Naive thymus-derived CD4-positive, alpha-beta T cell (primary cell): ENCODE measurements at regions not wholly inside any gene's neighbourhood (a gene's known extent, or its start where the extent isn't known, plus 50 kb on each side); places are given as distances from the start of the nearest gene placed in this dataset.

Experiments used
- ATAC-seq: fragments of 150-1000 bp; cut with Tn5 transposase; 2 replicates; pipeline ENCODE4 v1.10.0; 2021; ENCODE audit warnings: mild to moderate bottlenecking, moderate library complexity
- CTCF ChIA-PET: fragments of 350-600 bp; sonication (Branson Sonifier 250); formaldehyde crosslinking; loops from one replicate; lab custom pipeline; 2021; ENCODE audit warnings: antibody characterized with exemption; lab: Charles Lee
- POLR2A ChIA-PET: fragments of 350-600 bp; sonication (Branson Sonifier 250); formaldehyde crosslinking; loops from one replicate; lab custom pipeline; 2021; ENCODE audit warnings: antibody characterized with exemption, inconsistent platforms; lab: Charles Lee
- DNase-seq, 9 donors: peaks; one replicate each; pipeline versions ENCODE4 v3.0.0 to v3.0.0-alpha.2; 2020 to 2022; ENCODE audit warnings: mixed read lengths in 1 of 9
- H3K27ac ChIP-seq: one replicate; pipeline ENCODE4 v1.7.0; 2013; ENCODE audit warnings: mild to moderate bottlenecking, low read depth, low read length, moderate library complexity
- H3K27me3 ChIP-seq, 2 donors: one replicate each; pipeline ENCODE4 v1.7.0; 2013; ENCODE audit warnings: low read length in 2 of 2, mild to moderate bottlenecking in 2 of 2, moderate library complexity in 2 of 2; ENCODE audit not compliant: control insufficient read depth in 2 of 2, insufficient read depth in 2 of 2
- H3K36me3 ChIP-seq, 3 experiments: 1 replicate in 2 of 3; 2 replicates in 1 of 3; pipeline ENCODE4 v1.7.0; 2013; ENCODE audit warnings: low read length in 3 of 3, mild to moderate bottlenecking in 3 of 3, moderate library complexity in 1 of 3; ENCODE audit not compliant: insufficient read depth in 3 of 3, control insufficient read depth in 2 of 3
- H3K4me1 ChIP-seq, 2 donors: one replicate each; pipeline ENCODE4 v1.7.0; 2013; ENCODE audit warnings: low read length in 2 of 2, mild to moderate bottlenecking in 2 of 2, moderate library complexity in 1 of 2; ENCODE audit not compliant: control insufficient read depth in 2 of 2, insufficient read depth in 2 of 2
- H3K4me3 ChIP-seq: 2 replicates; pipeline ENCODE4 v1.7.0; 2013; ENCODE audit warnings: mild to moderate bottlenecking, low read length
- H3K9me3 ChIP-seq, 3 experiments: 1 replicate in 2 of 3; 2 replicates in 1 of 3; pipeline ENCODE4 v1.7.0; 2013; ENCODE audit warnings: low read length in 3 of 3; ENCODE audit not compliant: control insufficient read depth in 2 of 3
- H3K27ac Mint-ChIP-seq, 9 donors: one replicate each; pipeline ENCODE4 v1.8.0; 2020 to 2022; ENCODE audit warnings: mixed read lengths in 9 of 9, mild to moderate bottlenecking in 8 of 9, moderate library complexity in 5 of 9, inconsistent platforms in 2 of 9
- H3K27me3 Mint-ChIP-seq, 5 donors: one replicate each; pipeline ENCODE4 v1.8.0; 2021 to 2022; ENCODE audit warnings: mixed read lengths in 5 of 5, mild to moderate bottlenecking in 1 of 5
- H3K36me3 Mint-ChIP-seq, 5 donors: one replicate each; pipeline ENCODE4 v1.8.0; 2020 to 2022; ENCODE audit warnings: mixed read lengths in 5 of 5, mild to moderate bottlenecking in 3 of 5, inconsistent platforms in 1 of 5
- H3K4me1 Mint-ChIP-seq, 7 donors: one replicate each; pipeline ENCODE4 v1.8.0; 2020 to 2022; ENCODE audit warnings: mixed read lengths in 7 of 7, mild to moderate bottlenecking in 3 of 7, inconsistent platforms in 1 of 7
- H3K4me3 Mint-ChIP-seq, 10 donors: one replicate each; pipeline ENCODE4 v1.8.0; 2020 to 2022; ENCODE audit warnings: mild to moderate bottlenecking in 10 of 10, mixed read lengths in 10 of 10, moderate library complexity in 6 of 10, inconsistent platforms in 2 of 10
- H3K9me3 Mint-ChIP-seq, 11 donors: one replicate each; pipeline ENCODE4 v1.8.0; 2020 to 2022; ENCODE audit warnings: mixed read lengths in 11 of 11, mild to moderate bottlenecking in 4 of 11, inconsistent platforms in 1 of 11, moderate library complexity in 1 of 11
- intact Hi-C, 2 donors: fragments of 100-400 bp; cut with micrococcal nuclease; formaldehyde crosslinking; loops; one replicate each; pipeline ENCODE4 v1.15.1; 2023

DNA sequence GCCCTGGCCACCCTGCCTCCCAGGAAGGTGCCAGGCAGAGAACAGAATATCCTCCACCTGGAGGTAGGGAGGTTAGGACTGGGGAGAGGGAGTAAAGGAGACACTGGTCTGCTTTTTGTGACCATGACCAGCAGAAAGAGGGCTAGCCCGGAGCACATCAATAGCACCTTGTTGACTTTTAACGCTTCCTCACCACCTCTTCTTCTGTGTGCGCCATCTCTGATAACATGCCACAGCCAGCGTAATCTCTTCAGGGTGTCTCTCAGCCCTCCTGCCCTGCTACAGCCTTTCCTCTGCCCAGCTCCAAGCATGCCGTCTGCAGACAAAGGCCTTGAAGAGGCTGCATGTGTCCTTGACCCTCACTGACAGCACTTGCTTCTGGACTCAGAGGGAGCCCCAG, 50.9 kb upstream of the GJA5 start:
- ChIA-PET CTCF (no interaction called here), POLR2A (no interaction called here)
- peaks cover 0 to 6% (median 3%) of the 10 kb centered on the region in 7 donors for H3K4me1 Mint-ChIP-seq
- no peaks in the 10 kb centered on the region for H3K36me3 Mint-ChIP-seq
- no peak overlapping the region for H3K4me3 ChIP-seq
- no peaks in the 10 kb centered on the region for H3K36me3 ChIP-seq
- DNase-seq (no peak), ATAC-seq (no peak)
- H3K27ac Mint-ChIP-seq = no peak overlapping the region
- H3K4me1 ChIP-seq = no peaks in the 10 kb centered on the region
- no peak overlapping the region for H3K4me3 Mint-ChIP-seq
- peaks cover 0 to 2% (median 0%) of the 10 kb centered on the region in 11 donors for H3K9me3 Mint-ChIP-seq
- H3K27me3 ChIP-seq = no peaks in the 10 kb centered on the region
- H3K9me3 ChIP-seq = no peaks in the 10 kb centered on the region
- peaks cover 0 to 8% (median 4%) of the 10 kb centered on the region in 5 donors for H3K27me3 Mint-ChIP-seq
- H3K27ac ChIP-seq = no peak overlapping the region
- intact Hi-C loops = no loop called here

DNA sequence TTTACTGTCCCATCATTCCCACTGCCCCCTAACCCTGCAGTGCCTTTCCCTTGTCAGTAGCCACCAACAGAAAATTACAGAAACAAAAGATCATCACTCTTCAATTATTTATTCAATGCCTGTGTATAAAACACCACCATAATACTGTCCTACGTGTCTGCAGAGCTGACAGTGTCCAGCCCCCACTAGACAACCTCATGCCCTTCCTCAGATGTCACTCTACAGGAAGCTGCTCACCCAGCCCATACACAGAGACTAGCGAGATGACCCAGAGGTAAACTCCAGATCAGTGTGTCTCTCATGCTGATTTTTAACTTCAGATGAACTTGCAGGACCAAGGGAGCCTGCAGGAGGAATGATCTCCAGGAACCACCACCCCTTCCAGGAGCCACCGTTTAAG, 51.3 kb upstream of the GJA5 start:
- CTCF ChIA-PET = no interaction called here
- Mint-ChIP-seq H3K4me3 (peak overlapping the region in 1 of 10 donors; percentile 8), H3K27me3 (peaks cover 0 to 8% (median 5%) of the 10 kb centered on the region in 5 donors), H3K9me3 (peaks cover 0 to 2% (median 0%) of the 10 kb centered on the region in 11 donors), H3K27ac (no peak overlapping the region), H3K4me1 (peaks cover 0 to 6% (median 3%) of the 10 kb centered on the region in 7 donors), H3K36me3 (no peaks in the 10 kb centered on the region)
- no peaks in the 10 kb centered on the region for H3K36me3 ChIP-seq
- H3K4me3 ChIP-seq = no peak overlapping the region
- POLR2A ChIA-PET = no interaction called here
- H3K9me3 ChIP-seq = no peaks in the 10 kb centered on the region
- H3K27me3 ChIP-seq = no peaks in the 10 kb centered on the region
- H3K27ac ChIP-seq = no peak overlapping the region
- intact Hi-C loops = no loop called here
- H3K4me1 ChIP-seq = no peaks in the 10 kb centered on the region
- ATAC-seq (no peak), DNase-seq (no peak)

DNA sequence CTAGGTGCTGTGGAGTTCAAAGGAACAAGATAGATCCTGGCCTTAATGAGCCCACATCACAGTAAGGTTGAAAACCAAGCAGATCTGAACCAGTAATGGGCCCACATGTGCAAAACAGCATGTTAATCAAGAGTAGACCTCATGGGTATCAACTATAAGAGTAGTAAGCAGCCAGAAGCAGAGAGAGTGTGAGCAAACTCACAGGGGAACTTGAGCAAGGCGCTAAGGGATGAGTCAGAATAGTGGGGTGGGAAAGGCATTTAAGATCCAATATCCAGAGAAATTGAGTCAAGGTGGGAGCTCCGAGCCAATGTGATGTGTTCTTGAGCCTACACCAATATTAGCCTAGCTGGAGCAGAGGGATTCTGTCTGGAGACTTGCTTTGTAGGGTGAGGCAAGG, 52.4 kb upstream of the GJA5 start:
- Histone ChIP-seq H3K4me1 (no peaks in the 10 kb centered on the region), H3K27ac (no peak overlapping the region), H3K4me3 (no peak overlapping the region), H3K36me3 (no peaks in the 10 kb centered on the region), H3K9me3 (no peaks in the 10 kb centered on the region), H3K27me3 (no peaks in the 10 kb centered on the region)
- Mint-ChIP-seq H3K9me3 (peaks cover 0 to 2% (median 0%) of the 10 kb centered on the region in 11 donors), H3K27ac (peak overlapping the region in 1 of 9 donors; percentile 28), H3K27me3 (peaks cover 0 to 8% (median 5%) of the 10 kb centered on the region in 5 donors), H3K4me3 (no peak overlapping the region), H3K36me3 (peaks cover 0 to 2% (median 0%) of the 10 kb centered on the region in 5 donors), H3K4me1 (peaks cover 0 to 6% (median 3%) of the 10 kb centered on the region in 7 donors)
- DNase-seq (no peak), ATAC-seq (no peak)
- intact Hi-C loops = no loop called here
- ChIA-PET CTCF (no interaction called here), POLR2A (no interaction called here)

DNA sequence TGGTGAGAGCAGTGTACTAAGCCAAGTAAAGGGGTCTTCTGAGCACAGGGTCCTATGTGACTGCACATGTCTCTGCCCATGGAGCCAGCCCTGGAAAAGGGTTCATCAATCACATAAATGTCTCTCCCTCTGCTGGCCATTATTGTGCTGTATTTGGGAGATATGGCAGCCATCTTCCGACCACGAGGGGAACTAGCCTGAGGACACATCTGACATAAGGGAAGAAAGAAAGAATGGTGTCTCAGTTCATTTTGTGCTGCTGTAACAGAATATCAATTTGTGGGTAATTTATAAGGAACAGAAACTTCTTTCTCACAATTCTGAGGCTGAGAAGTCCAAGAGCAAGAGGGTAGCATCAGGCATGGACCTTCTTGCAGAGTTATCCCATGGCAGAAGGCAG, 55.1 kb upstream of the GJA5 start:
- Histone ChIP-seq H3K36me3 (no peaks in the 10 kb centered on the region), H3K4me3 (no peak overlapping the region), H3K27me3 (no peaks in the 10 kb centered on the region), H3K27ac (no peak overlapping the region), H3K9me3 (no peaks in the 10 kb centered on the region), H3K4me1 (no peaks in the 10 kb centered on the region)
- DNase-seq = no peak
- no peak overlapping the region for H3K4me3 Mint-ChIP-seq
- intact Hi-C loops = no loop called here
- H3K27me3 Mint-ChIP-seq = peaks cover 3 to 9% (median 5%) of the 10 kb centered on the region in 5 donors
- ChIA-PET POLR2A (no interaction called here), CTCF (no interaction called here)
- H3K4me1 Mint-ChIP-seq = peaks cover 0 to 6% (median 3%) of the 10 kb centered on the region in 7 donors
- peaks cover 0 to 2% (median 0%) of the 10 kb centered on the region in 11 donors for H3K9me3 Mint-ChIP-seq
- H3K27ac Mint-ChIP-seq = no peak overlapping the region
- H3K36me3 Mint-ChIP-seq = peaks cover 0 to 3% (median 0%) of the 10 kb centered on the region in 5 donors
- no peak for ATAC-seq

DNA sequence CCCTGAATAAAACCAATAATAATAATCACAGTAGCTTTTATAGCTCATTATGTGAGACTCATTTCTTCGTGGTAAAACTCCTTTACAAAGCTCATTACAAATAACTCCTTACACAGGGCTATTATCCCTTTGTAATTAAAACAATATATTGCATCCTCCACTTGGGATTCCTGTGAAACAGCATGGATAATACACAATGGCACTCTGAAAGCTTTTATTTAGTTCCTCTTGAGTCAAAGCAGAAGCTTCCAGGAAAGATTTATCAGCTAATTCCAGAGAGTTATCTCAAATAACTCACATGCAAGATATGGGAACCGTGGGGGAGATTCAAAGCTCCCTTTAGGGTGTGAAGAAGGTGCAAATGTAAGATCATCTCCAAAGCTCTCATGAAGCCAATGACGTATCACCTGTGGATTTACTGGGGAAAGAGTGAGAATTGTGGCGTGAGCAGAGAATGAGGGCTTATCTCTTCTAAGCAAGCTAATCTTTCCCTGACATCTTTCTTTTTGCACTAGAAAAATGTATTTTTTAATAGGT, 60.4 kb upstream of the GJA5 start:
- no peaks in the 10 kb centered on the region for H3K4me1 ChIP-seq
- POLR2A ChIA-PET = no interaction called here
- H3K27ac Mint-ChIP-seq = no peak overlapping the region
- no peaks in the 10 kb centered on the region for H3K27me3 ChIP-seq
- no peaks in the 10 kb centered on the region for H3K9me3 ChIP-seq
- no peak overlapping the region for H3K27ac ChIP-seq
- CTCF ChIA-PET = interaction anchor here (1.4 kb wide), 1 partner anchor 70 kb away, joined by 3 read pairs; no protein-coding TSS in a partner anchor
- intact Hi-C loops = no loop called here
- no peaks in the 10 kb centered on the region for H3K36me3 ChIP-seq
- no peak for ATAC-seq
- peaks cover 4 to 21% (median 5%) of the 10 kb centered on the region in 5 donors for H3K27me3 Mint-ChIP-seq
- no peak overlapping the region for H3K4me3 Mint-ChIP-seq
- H3K4me1 Mint-ChIP-seq = no peaks in the 10 kb centered on the region
- peaks cover 0 to 3% (median 0%) of the 10 kb centered on the region in 5 donors for H3K36me3 Mint-ChIP-seq
- H3K9me3 Mint-ChIP-seq = no peaks in the 10 kb centered on the region
- H3K4me3 ChIP-seq = no peak overlapping the region
- no peak for DNase-seq

DNA sequence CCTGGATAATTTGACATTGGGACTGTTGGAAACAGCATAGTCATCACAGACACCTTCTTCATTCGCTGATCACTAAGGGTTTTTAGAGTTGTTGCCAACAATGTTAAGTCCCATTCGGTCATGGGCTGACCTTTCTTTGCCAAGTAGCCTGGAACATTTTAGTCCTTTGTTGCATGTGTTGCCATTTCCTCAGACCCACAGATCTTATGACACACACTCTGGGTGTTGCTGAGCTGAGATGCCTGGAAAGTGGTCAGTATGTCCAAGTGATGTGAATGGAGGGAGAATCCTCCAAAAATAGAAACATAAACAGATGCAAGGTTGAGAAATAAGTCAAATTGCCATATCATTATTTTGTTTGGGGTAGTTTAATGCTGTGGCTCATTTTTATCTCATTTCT, 61.5 kb upstream of the GJA5 start:
- intact Hi-C loops = no loop called here
- H3K4me3 Mint-ChIP-seq = no peak overlapping the region
- ChIA-PET POLR2A (no interaction called here), CTCF (no interaction called here)
- no peaks in the 10 kb centered on the region for H3K4me1 Mint-ChIP-seq
- DNase-seq = no peak
- H3K27ac Mint-ChIP-seq = no peak overlapping the region
- H3K27me3 Mint-ChIP-seq = peaks cover 0 to 21% (median 4%) of the 10 kb centered on the region in 5 donors
- no peak for ATAC-seq
- no peaks in the 10 kb centered on the region for H3K9me3 Mint-ChIP-seq
- H3K4me3 ChIP-seq = no peak overlapping the region
- no peaks in the 10 kb centered on the region for H3K36me3 ChIP-seq
- H3K4me1 ChIP-seq = no peaks in the 10 kb centered on the region
- H3K27me3 ChIP-seq = no peaks in the 10 kb centered on the region
- no peaks in the 10 kb centered on the region for H3K9me3 ChIP-seq
- peaks cover 0 to 3% (median 0%) of the 10 kb centered on the region in 5 donors for H3K36me3 Mint-ChIP-seq
- no peak overlapping the region for H3K27ac ChIP-seq

DNA sequence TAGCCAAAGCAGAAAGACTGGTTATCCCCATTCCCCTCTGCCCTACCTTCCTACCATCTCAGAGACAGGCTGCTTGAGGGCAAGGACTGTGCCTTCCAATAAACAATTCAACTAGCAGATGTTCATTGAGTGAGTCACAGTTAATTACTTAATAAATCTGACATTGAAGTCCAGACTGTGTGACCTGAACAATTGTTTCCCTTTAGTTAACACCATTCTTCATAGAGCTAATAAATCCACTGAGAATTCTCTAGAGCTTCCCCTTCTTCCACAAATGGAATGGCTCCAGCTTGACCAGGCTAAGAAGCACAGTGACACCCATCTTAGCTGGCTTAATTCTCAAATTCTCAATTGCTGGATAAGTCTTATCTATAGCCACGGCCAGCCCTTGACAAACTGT, 61.9 kb upstream of the GJA5 start:
- no peaks in the 10 kb centered on the region for H3K36me3 ChIP-seq
- peaks cover 0 to 3% (median 0%) of the 10 kb centered on the region in 5 donors for H3K36me3 Mint-ChIP-seq
- H3K4me1 ChIP-seq = no peaks in the 10 kb centered on the region
- intact Hi-C loops = no loop called here
- peaks cover 0 to 23% (median 4%) of the 10 kb centered on the region in 5 donors for H3K27me3 Mint-ChIP-seq
- H3K9me3 ChIP-seq = no peaks in the 10 kb centered on the region
- ATAC-seq (no peak), DNase-seq (no peak)
- H3K27ac Mint-ChIP-seq = no peak overlapping the region
- no peaks in the 10 kb centered on the region for H3K9me3 Mint-ChIP-seq
- no peaks in the 10 kb centered on the region for H3K27me3 ChIP-seq
- ChIA-PET CTCF (no interaction called here), POLR2A (no interaction called here)
- no peak overlapping the region for H3K27ac ChIP-seq
- no peak overlapping the region for H3K4me3 Mint-ChIP-seq
- no peak overlapping the region for H3K4me3 ChIP-seq
- no peaks in the 10 kb centered on the region for H3K4me1 Mint-ChIP-seq
